MM.1S (cell line): ENCODE measurements at regions not wholly inside any gene's neighbourhood (a gene's known extent, or its start where the extent isn't known, plus 50 kb on each side); places are given as distances from the start of the nearest gene placed in this dataset.

Experiments used
- DNase-seq: peaks from one replicate; pipeline ENCODE4 v3.0.0-alpha.2; 2015
- H2AFZ ChIP-seq: fragments of 300-600 bp; sonication (generic); 2 replicates; pipeline ENCODE4 v1.6.0; 2016; ENCODE audit warnings: antibody characterized with exemption, low read length
- H3F3A ChIP-seq: fragments of 300-600 bp; sonication (generic); 2 replicates; pipeline ENCODE4 v1.6.1; 2016; ENCODE audit warnings: mild to moderate bottlenecking, antibody characterized with exemption, low read length, moderate library complexity, mixed read lengths; ENCODE audit not compliant: insufficient read depth
- H3K27ac ChIP-seq: fragments of 300-600 bp; sonication (generic); 2 replicates; pipeline ENCODE4 v1.5.1; 2016; ENCODE audit warnings: mild to moderate bottlenecking, low read length
- H3K27me3 ChIP-seq: fragments of 300-600 bp; sonication (generic); replicated peaks from 2 replicates; pipeline ENCODE4 v1.6.0; 2016; ENCODE audit warnings: low read length; ENCODE audit not compliant: insufficient read depth
- H3K36me3 ChIP-seq: fragments of 300-600 bp; sonication (generic); replicated peaks from 2 replicates; pipeline ENCODE4 v1.6.1; 2016; ENCODE audit warnings: mild to moderate bottlenecking, low read length, mixed read lengths; ENCODE audit not compliant: insufficient read depth
- H3K4me1 ChIP-seq: fragments of 300-600 bp; sonication (generic); 2 replicates; pipeline ENCODE4 v1.6.1; 2016; ENCODE audit warnings: low read length, mixed read lengths
- H3K4me2 ChIP-seq: fragments of 300-600 bp; sonication (generic); 2 replicates; pipeline ENCODE4 v1.6.0; 2016; ENCODE audit warnings: low read depth, low read length
- H3K4me3 ChIP-seq: fragments of 300-600 bp; sonication (generic); 2 replicates; pipeline ENCODE4 v1.5.1; 2016; ENCODE audit warnings: low read length, mixed read lengths
- H3K79me2 ChIP-seq: fragments of 300-600 bp; sonication (generic); 2 replicates; pipeline ENCODE4 v1.6.1; 2016; ENCODE audit warnings: mixed run types, low read length, mixed read lengths
- H3K9ac ChIP-seq: fragments of 300-600 bp; sonication (generic); 2 replicates; pipeline ENCODE4 v1.6.1; 2016; ENCODE audit warnings: low read length, mixed read lengths
- H3K9me2 ChIP-seq: fragments of 300-600 bp; sonication (generic); replicated peaks from 2 replicates; pipeline ENCODE4 v1.6.1; 2016; ENCODE audit warnings: mild to moderate bottlenecking, low read length, mixed read lengths; ENCODE audit not compliant: insufficient read depth
- H3K9me3 ChIP-seq: fragments of 300-600 bp; sonication (generic); replicated peaks from 2 replicates; pipeline ENCODE4 v1.6.1; 2016; ENCODE audit warnings: mild to moderate bottlenecking, low read length, mixed read lengths; ENCODE audit not compliant: insufficient read depth
- H4K20me1 ChIP-seq: fragments of 300-600 bp; sonication (generic); 2 replicates; pipeline ENCODE4 v1.6.1; 2016; ENCODE audit warnings: mild to moderate bottlenecking, low read length, moderate library complexity, mixed read lengths; ENCODE audit not compliant: insufficient read depth
- EZH2 ChIP-seq: fragments of 300-600 bp; sonication (generic); optimal IDR thresholded peaks from 2 replicates; pipeline ENCODE3; 2017; ENCODE audit warnings: low read depth, mild to moderate bottlenecking, antibody characterized with exemption, low read length, mixed read lengths
- EZH2phosphoT487 ChIP-seq: fragments of 300-600 bp; sonication (generic); IDR thresholded peaks from 2 replicates; pipeline ENCODE4 v1.6.1; 2018; ENCODE audit warnings: antibody characterized with exemption, low read length
- TF ChIP-seq, protein P1 (sequence below): fragments of 300-600 bp; sonication (generic); IDR thresholded peaks from 2 replicates; pipeline ENCODE4 v1.5.1; 2016; ENCODE audit warnings: antibody characterized with exemption, low read length, mixed read lengths

DNA sequence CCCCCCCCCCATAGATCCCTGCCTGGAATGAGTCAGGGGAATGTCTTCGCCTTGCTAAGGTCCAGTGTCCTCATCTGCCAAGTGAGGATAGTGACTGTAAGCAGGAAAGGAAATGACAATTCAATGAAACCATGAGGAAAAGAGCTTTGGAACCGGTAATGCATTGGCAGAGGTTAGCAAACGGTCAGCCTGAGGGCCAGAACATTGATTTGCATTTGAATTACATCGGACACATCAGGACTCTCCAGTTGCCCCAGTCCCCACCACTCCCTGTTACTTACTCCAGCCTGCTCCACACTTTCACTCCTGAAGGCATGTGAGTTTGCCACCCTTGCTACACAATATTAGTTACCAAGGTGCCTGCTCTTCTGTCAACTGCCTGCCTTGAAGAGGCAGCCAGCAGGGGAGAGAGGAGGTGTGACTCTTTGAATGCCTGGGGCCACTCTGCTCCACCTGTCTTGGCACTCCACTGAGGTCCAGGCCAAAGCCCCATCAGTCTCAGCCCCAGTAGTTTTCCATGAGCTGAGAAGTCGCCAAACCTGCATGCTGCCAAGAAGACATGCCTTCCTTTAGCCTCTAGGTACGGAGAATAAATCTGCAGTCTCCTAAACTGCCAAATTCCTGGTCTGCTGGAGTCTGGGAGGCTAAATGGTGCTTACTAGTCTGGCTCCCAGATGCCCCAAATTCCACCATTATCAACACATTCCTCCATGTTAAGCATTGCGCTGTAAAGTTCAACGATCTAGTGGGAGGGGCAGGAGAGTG lies 191.7 kb upstream of the TLE3 start:
- Histone ChIP-seq H3K9me3 (no peaks in the 10 kb centered on the region), H3F3A (no peaks in the 10 kb centered on the region), H2AFZ (no peak overlapping the region), H3K4me1 (no peaks in the 10 kb centered on the region), H3K27ac (no peak overlapping the region), H3K36me3 (no peaks in the 10 kb centered on the region), H3K4me2 (no peak overlapping the region), H3K9ac (no peak overlapping the region), H3K9me2 (no peaks in the 10 kb centered on the region), H4K20me1 (no peaks in the 10 kb centered on the region), H3K27me3 (no peaks in the 10 kb centered on the region), H3K79me2 (no peaks in the 10 kb centered on the region), H3K4me3 (no peak overlapping the region)
- TF ChIP-seq EZH2phosphoT487 (no peak), EZH2 (no peak)
- TF ChIP-seq, protein P1, sequence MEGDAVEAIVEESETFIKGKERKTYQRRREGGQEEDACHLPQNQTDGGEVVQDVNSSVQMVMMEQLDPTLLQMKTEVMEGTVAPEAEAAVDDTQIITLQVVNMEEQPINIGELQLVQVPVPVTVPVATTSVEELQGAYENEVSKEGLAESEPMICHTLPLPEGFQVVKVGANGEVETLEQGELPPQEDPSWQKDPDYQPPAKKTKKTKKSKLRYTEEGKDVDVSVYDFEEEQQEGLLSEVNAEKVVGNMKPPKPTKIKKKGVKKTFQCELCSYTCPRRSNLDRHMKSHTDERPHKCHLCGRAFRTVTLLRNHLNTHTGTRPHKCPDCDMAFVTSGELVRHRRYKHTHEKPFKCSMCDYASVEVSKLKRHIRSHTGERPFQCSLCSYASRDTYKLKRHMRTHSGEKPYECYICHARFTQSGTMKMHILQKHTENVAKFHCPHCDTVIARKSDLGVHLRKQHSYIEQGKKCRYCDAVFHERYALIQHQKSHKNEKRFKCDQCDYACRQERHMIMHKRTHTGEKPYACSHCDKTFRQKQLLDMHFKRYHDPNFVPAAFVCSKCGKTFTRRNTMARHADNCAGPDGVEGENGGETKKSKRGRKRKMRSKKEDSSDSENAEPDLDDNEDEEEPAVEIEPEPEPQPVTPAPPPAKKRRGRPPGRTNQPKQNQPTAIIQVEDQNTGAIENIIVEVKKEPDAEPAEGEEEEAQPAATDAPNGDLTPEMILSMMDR = no peak
- DNase-seq = no peak

DNA sequence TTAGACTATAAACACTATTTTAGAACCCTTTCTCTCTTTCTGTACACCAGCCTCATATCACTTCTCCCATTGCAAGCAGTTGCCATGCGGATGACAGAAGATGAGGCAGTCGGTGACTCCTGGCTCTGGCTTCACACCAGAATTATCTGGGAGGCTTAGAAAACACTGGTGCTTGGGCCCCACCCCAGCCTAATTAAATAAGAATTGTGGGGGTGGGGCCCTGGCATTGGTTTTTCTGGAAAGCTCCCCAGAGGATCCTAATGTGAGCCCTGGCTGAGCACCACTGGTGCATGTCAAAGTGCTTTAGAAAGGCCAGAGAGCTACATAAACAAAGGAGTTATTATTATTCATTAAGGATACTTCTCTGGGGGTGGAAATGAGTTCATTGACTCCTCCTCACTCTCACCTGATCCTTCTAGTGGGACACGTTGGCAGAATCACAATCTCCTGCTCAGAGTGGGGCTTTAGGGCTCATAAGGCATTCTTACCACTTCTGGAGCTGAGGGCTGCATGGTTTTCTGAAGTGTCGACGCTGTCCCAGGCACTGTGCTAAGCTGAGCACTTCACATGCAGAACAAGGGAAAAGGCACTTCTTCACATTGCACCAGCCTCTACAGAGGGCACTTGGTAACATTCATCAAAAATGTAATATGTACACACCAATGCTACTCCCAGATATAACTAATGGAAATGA lies 188.5 kb upstream of the TLE3 start:
- H4K20me1 ChIP-seq = no peaks in the 10 kb centered on the region
- H3K27ac ChIP-seq = no peak overlapping the region
- no peak overlapping the region for H3K4me2 ChIP-seq
- no peaks in the 10 kb centered on the region for H3K9me2 ChIP-seq
- H3K27me3 ChIP-seq = no peaks in the 10 kb centered on the region
- H3K36me3 ChIP-seq = no peaks in the 10 kb centered on the region
- no peak overlapping the region for H2AFZ ChIP-seq
- no peaks in the 10 kb centered on the region for H3K79me2 ChIP-seq
- TF ChIP-seq EZH2 = no peak
- TF ChIP-seq, protein P1 = no peak
- no peak for TF ChIP-seq EZH2phosphoT487
- no peak overlapping the region for H3K4me3 ChIP-seq
- H3K4me1 ChIP-seq = no peaks in the 10 kb centered on the region
- no peak for DNase-seq
- no peak overlapping the region for H3K9ac ChIP-seq
- H3F3A ChIP-seq = no peaks in the 10 kb centered on the region
- H3K9me3 ChIP-seq = no peaks in the 10 kb centered on the region

GRCh38 chr15:70284438-70285214 lies 186.9 kb upstream of the TLE3 start:
- no peaks in the 10 kb centered on the region for H3K9me2 ChIP-seq
- no peak overlapping the region for H3K27ac ChIP-seq
- no peaks in the 10 kb centered on the region for H4K20me1 ChIP-seq
- H3K27me3 ChIP-seq = no peaks in the 10 kb centered on the region
- H3K36me3 ChIP-seq = no peaks in the 10 kb centered on the region
- H3K4me2 ChIP-seq = no peak overlapping the region
- no peaks in the 10 kb centered on the region for H3K4me1 ChIP-seq
- no peaks in the 10 kb centered on the region for H3K79me2 ChIP-seq
- no peaks in the 10 kb centered on the region for H3K9me3 ChIP-seq
- no peaks in the 10 kb centered on the region for H3F3A ChIP-seq
- H2AFZ ChIP-seq = no peak overlapping the region
- no peak for DNase-seq
- no peak overlapping the region for H3K4me3 ChIP-seq
- TF ChIP-seq EZH2 (no peak), EZH2phosphoT487 (no peak)
- TF ChIP-seq, protein P1 = no peak
- H3K9ac ChIP-seq = no peak overlapping the region
